Cardiac muscle cell (in vitro differentiated cells and primary cell): ENCODE measurements at regions not wholly inside any gene's neighbourhood (a gene's known extent, or its start where the extent isn't known, plus 50 kb on each side); places are given as distances from the start of the nearest gene placed in this dataset.
"Not testable (repeated sequence)": the region's sequence is repeated elsewhere in the genome, so short reads cannot be mapped to it uniquely, and the experiment has no call there.

Experiments used
- DNase-seq, 2 donors: peaks; one replicate each; pipeline versions ENCODE4 v3.0.0 to v3.0.0-alpha.2; 2010 to 2017; ENCODE audit warnings: low read depth in 1 of 2, low spot score in 1 of 2
- H3K27ac ChIP-seq: fragments of 200-600 bp; sonication (generic); 2 replicates; pipeline ENCODE4 v1.5.1; 2016
- H3K27me3 ChIP-seq: fragments of 200-600 bp; sonication (generic); 2 replicates; pipeline ENCODE4 v1.6.0; 2016; ENCODE audit warnings: control low read depth
- H3K36me3 ChIP-seq: fragments of 200-600 bp; sonication (generic); 2 replicates; pipeline ENCODE4 v1.5.1; 2016; ENCODE audit warnings: control low read depth
- H3K4me1 ChIP-seq: fragments of 200-600 bp; sonication (generic); 2 replicates; pipeline ENCODE4 v1.8.1; 2017; ENCODE audit warnings: low read depth, mild to moderate bottlenecking, mixed run types
- H3K4me3 ChIP-seq: fragments of 200-600 bp; sonication (generic); 2 replicates; pipeline ENCODE4 v1.5.1; 2016; ENCODE audit warnings: mild to moderate bottlenecking
- H3K9me3 ChIP-seq: fragments of 200-600 bp; sonication (generic); 2 replicates; pipeline ENCODE4 v1.5.1; 2017; ENCODE audit warnings: low read depth, mild to moderate bottlenecking, control low read depth
- TF ChIP-seq, protein P1 (sequence below): IDR thresholded peaks from 2 replicates; pipeline ENCODE4 v1.5.1; 2012; ENCODE audit warnings: low read depth, mild to moderate bottlenecking, low read length

DNA sequence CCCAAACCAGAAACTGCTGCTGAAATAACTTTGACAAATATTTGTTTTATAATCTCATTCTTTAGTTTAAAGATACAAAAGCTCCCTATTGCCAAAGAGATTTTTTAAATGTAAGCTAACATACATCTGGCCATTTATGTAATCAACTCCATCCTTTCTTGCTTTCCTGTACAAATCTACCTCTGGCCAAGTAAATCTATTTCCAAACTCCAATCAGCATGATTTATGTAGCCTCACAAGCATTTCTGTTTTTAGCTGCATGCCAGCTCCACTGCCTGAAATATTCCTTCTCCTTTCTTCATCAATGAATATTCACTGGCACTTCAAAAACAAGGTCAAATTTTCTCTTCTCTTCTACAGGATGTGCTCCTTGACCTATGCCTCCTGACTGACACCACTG, 80.0 kb downstream of the SHOX2 start:
- DNase-seq, result no peak
- Histone ChIP-seq H3K9me3 (no peaks in the 10 kb centered on the region), H3K36me3 (no peaks in the 10 kb centered on the region), H3K4me3 (no peak overlapping the region), H3K27me3 (no peaks in the 10 kb centered on the region), H3K4me1 (no peaks in the 10 kb centered on the region), H3K27ac (no peak overlapping the region)
- TF ChIP-seq, protein P1, sequence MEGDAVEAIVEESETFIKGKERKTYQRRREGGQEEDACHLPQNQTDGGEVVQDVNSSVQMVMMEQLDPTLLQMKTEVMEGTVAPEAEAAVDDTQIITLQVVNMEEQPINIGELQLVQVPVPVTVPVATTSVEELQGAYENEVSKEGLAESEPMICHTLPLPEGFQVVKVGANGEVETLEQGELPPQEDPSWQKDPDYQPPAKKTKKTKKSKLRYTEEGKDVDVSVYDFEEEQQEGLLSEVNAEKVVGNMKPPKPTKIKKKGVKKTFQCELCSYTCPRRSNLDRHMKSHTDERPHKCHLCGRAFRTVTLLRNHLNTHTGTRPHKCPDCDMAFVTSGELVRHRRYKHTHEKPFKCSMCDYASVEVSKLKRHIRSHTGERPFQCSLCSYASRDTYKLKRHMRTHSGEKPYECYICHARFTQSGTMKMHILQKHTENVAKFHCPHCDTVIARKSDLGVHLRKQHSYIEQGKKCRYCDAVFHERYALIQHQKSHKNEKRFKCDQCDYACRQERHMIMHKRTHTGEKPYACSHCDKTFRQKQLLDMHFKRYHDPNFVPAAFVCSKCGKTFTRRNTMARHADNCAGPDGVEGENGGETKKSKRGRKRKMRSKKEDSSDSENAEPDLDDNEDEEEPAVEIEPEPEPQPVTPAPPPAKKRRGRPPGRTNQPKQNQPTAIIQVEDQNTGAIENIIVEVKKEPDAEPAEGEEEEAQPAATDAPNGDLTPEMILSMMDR, result no peak

GRCh38 chr3:158019897-158020296, 86.3 kb downstream of the SHOX2 start:
- H3K9me3 ChIP-seq, H3K4me3 ChIP-seq, H3K27me3 ChIP-seq, H3K36me3 ChIP-seq, H3K27ac ChIP-seq, DNase-seq, H3K4me1 ChIP-seq: not testable (repeated sequence)

DNA sequence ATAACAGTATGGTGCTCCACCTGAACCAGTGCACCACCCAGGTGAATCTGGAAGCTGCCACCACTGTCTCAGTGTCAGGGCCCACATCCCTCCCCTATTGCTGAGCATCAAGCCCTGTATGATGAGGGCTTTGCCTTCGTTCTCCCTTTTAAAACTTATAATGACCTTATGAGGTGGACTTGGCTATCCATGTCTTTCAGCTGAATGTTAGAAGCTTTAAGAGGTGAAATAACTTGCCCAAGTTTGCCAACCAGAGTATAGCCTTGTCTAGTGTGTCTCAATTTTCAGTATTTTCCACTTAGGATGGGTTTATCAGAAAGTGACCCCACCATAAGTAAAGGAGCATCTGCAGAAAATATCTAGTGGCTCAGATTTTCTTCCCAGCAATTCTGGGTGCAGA, 87.8 kb downstream of the SHOX2 start:
- no peak for DNase-seq
- Histone ChIP-seq H3K27me3 (no peaks in the 10 kb centered on the region), H3K4me3 (no peak overlapping the region), H3K4me1 (no peaks in the 10 kb centered on the region), H3K9me3 (no peaks in the 10 kb centered on the region), H3K27ac (no peak overlapping the region), H3K36me3 (no peaks in the 10 kb centered on the region)
- TF ChIP-seq, protein P1, result no peak

GRCh38 chr3:158012901-158013300, 93.3 kb downstream of the SHOX2 start:
- Histone ChIP-seq H3K36me3 (no peaks in the 10 kb centered on the region), H3K27me3 (no peaks in the 10 kb centered on the region), H3K27ac (no peak overlapping the region), H3K9me3 (no peaks in the 10 kb centered on the region), H3K4me3 (no peak overlapping the region), H3K4me1 (no peaks in the 10 kb centered on the region)
- no peak for DNase-seq
- TF ChIP-seq, protein P1, result no peak

GRCh38 chr3:158005391-158006100, 100.7 kb downstream of the SHOX2 start:
- H3K27me3 ChIP-seq, result no peaks in the 10 kb centered on the region
- no peak for DNase-seq
- no peak overlapping the region for H3K4me3 ChIP-seq
- no peaks in the 10 kb centered on the region for H3K4me1 ChIP-seq
- no peaks in the 10 kb centered on the region for H3K9me3 ChIP-seq
- no peak overlapping the region for H3K27ac ChIP-seq
- TF ChIP-seq, protein P1, result no peak
- H3K36me3 ChIP-seq, result no peaks in the 10 kb centered on the region

DNA sequence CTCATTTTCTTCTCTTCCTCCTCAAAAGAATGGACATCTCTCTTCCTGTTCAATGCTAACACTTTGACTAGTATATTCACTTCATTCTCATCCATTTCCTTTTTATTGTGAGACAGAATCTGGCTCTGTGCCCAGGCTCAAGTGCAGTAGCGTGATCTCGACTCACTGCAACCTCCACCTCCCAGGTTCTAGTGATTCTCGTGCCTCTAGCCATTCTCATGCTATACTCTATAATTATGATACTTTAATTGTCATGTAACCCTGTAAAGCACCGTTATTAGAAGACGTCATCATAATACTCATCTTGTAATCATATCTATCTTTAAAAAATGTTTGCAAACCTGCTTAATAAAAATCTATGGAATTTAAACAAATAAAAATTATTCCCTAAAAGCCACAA, 107.0 kb downstream of the SHOX2 start:
- DNase-seq, result no peak
- no peaks in the 10 kb centered on the region for H3K27me3 ChIP-seq
- H3K4me1 ChIP-seq, result no peaks in the 10 kb centered on the region
- H3K27ac ChIP-seq, result no peak overlapping the region
- TF ChIP-seq, protein P1, result no peak
- no peaks in the 10 kb centered on the region for H3K36me3 ChIP-seq
- no peak overlapping the region for H3K4me3 ChIP-seq
- H3K9me3 ChIP-seq, result no peaks in the 10 kb centered on the region
